K562 (cell line): ENCODE measurements at regions not wholly inside any gene's neighbourhood (a gene's known extent, or its start where the extent isn't known, plus 50 kb on each side); places are given as distances from the start of the nearest gene placed in this dataset.

Experiments used
- ATAC-seq: fragments of 200-7000 bp; cut with Tn5 transposase; 3 replicates; pipeline ENCODE4 v1.9.1; 2020; ENCODE audit warnings: moderate library complexity
- BruUV-seq: library from RNA; stranded (reverse); fragments of 400-500 nt; replicated peaks from 2 replicates; lab custom pipeline; 2021; lab: Mats Ljungman, UMichigan
- CTCF ChIA-PET: fragments of 300-600 bp; formaldehyde crosslinking; extraction: SDS; loops from one replicate; lab custom pipeline; 2021; ENCODE audit warnings: low intra/inter-chr PET ratio; lab: Yijun Ruan, JAX
- POLR2A ChIA-PET: fragments of 300-600, 350-650 bp; sonication (Branson Sonifier 250); formaldehyde crosslinking; extraction: SDS; loops from one replicate; lab custom pipeline; 2021; ENCODE audit warnings: antibody characterized with exemption, inconsistent platforms; lab: Yijun Ruan, JAX
- DNase-seq, 4 experiments: peaks; one replicate each; pipeline versions ENCODE4 v3.0.0 to v3.0.0-alpha.2; 2011 to 2018; ENCODE audit warnings: low spot score in 3 of 4, mixed read lengths in 3 of 4; ENCODE audit errors: extremely low read depth in 1 of 4
- FAIRE-seq: peaks from 2 replicates; lab custom pipeline; 2011; peaks lifted over from hg19 to GRCh38; lab: Jason Lieb, UNC
- H2AFZ ChIP-seq: 2 replicates; pipeline ENCODE4 v1.6.0; 2011; ENCODE audit warnings: low read depth, low read length, control low read depth, inconsistent platforms
- H3K27ac ChIP-seq: fragments of 200-600 bp; 3 replicates; pipeline ENCODE4 v1.8.0; 2011; ENCODE audit warnings: low read depth, mild to moderate bottlenecking, control low read depth, inconsistent platforms, low read length, moderate library complexity, mixed read lengths; ENCODE audit errors: extremely low read depth
- H3K27me3 ChIP-seq, 2 experiments: fragments of 300-600 bp in 1 of 2; 2 replicates in 1 of 2; 3 replicates in 1 of 2; pipeline versions ENCODE4 v1.6.0 to v1.8.0; 2011; ENCODE audit warnings: inconsistent platforms in 2 of 2, low read length in 2 of 2, mild to moderate bottlenecking in 1 of 2, mixed read lengths in 1 of 2, moderate library complexity in 1 of 2; ENCODE audit not compliant: control insufficient read depth in 2 of 2, insufficient read depth in 2 of 2
- H3K36me3 ChIP-seq: fragments of 300-600 bp; 3 replicates; pipeline ENCODE4 v1.8.0; 2011; ENCODE audit warnings: mild to moderate bottlenecking, low read length, inconsistent platforms; ENCODE audit not compliant: control insufficient read depth, insufficient read depth
- H3K4me1 ChIP-seq, 2 experiments: fragments of 200-600 bp in 1 of 2; replicated peaks in 1 of 2; 2 replicates in 1 of 2; 3 replicates in 1 of 2; pipeline versions ENCODE4 v1.5.1 to v1.8.0; 2011; ENCODE audit warnings: inconsistent platforms in 2 of 2, low read length in 2 of 2, mild to moderate bottlenecking in 1 of 2, mixed read lengths in 1 of 2, moderate library complexity in 1 of 2; ENCODE audit not compliant: control insufficient read depth in 2 of 2, insufficient read depth in 2 of 2
- H3K4me2 ChIP-seq: 2 replicates; pipeline ENCODE4 v1.6.1; 2011; ENCODE audit warnings: low read length, control low read depth, inconsistent platforms, mixed read lengths; ENCODE audit not compliant: insufficient read depth
- H3K4me3 ChIP-seq: fragments of 200-600 bp; sonication (generic), shearing (Covaris generic); 2 replicates; pipeline ENCODE4 v1.5.1; 2016; ENCODE audit warnings: control low read depth, inconsistent platforms
- H3K79me2 ChIP-seq: fragments of 200-600 bp; 3 replicates; pipeline ENCODE4 v1.8.0; 2011; ENCODE audit warnings: low read length, inconsistent platforms; ENCODE audit not compliant: control insufficient read depth, insufficient read depth
- H3K9ac ChIP-seq, 2 experiments: 2 replicates each; pipeline versions ENCODE4 v1.6.0 to v1.6.1; 2011; ENCODE audit warnings: low read depth in 2 of 2, low read length in 2 of 2, control low read depth in 1 of 2, inconsistent platforms in 1 of 2, mild to moderate bottlenecking in 1 of 2, mixed read lengths in 1 of 2; ENCODE audit not compliant: insufficient read depth in 1 of 2
- H3K9me1 ChIP-seq: one replicate; pipeline ENCODE4 v1.6.0; 2011; ENCODE audit warnings: inconsistent platforms, mild to moderate bottlenecking, low read length, moderate library complexity; ENCODE audit not compliant: control insufficient read depth, insufficient read depth
- H3K9me3 ChIP-seq: replicated peaks from 2 replicates; pipeline ENCODE4 v1.5.1; 2011; ENCODE audit warnings: low read depth, low read length, inconsistent platforms; ENCODE audit not compliant: control insufficient read depth, insufficient read depth
- H4K20me1 ChIP-seq: replicated peaks from 2 replicates; pipeline ENCODE4 v1.6.1; 2011; ENCODE audit warnings: low read length, inconsistent platforms, mixed read lengths; ENCODE audit not compliant: control insufficient read depth, insufficient read depth
- EP300 ChIP-seq: IDR thresholded peaks from 2 replicates; pipeline ENCODE4 v1.6.1; 2012; ENCODE audit warnings: low read length, improper control_type of control experiment
- FOXM1 ChIP-seq, 2 experiments: fragments of 450-650 bp in 1 of 2; sonication (generic) in 1 of 2; formaldehyde crosslinking in 1 of 2; IDR thresholded peaks; 2 replicates each; pipeline versions ENCODE4 v1.6.1 to v1.9.0; 2017 to 2022; ENCODE audit warnings: low read depth in 2 of 2, mild to moderate bottlenecking in 2 of 2, missing genetic modification reagents in 1 of 2, moderate library complexity in 1 of 2
- FOXP1 ChIP-seq: sonication (generic); formaldehyde crosslinking; IDR thresholded peaks from 2 replicates; pipeline ENCODE4 v1.8.0; 2022; ENCODE audit warnings: mild to moderate bottlenecking, missing genetic modification reagents
- KAT8 ChIP-seq: fragments of 450-650 bp; IDR thresholded peaks from 2 replicates; pipeline ENCODE4 v1.6.1; 2016; ENCODE audit warnings: low read depth, mild to moderate bottlenecking
- LARP7 ChIP-seq: fragments of 450-650 bp; IDR thresholded peaks from 2 replicates; pipeline ENCODE4 v1.6.1; 2016
- MCM3 ChIP-seq: fragments of 450-650 bp; IDR thresholded peaks from 2 replicates; pipeline ENCODE4 v1.6.1; 2016
- PRPF4 ChIP-seq: fragments of 200-400 bp; formaldehyde crosslinking; IDR thresholded peaks from one replicate; pipeline ENCODE4 v1.6.1; 2017; ENCODE audit warnings: low read length, low read depth, mild to moderate bottlenecking; ENCODE audit not compliant: insufficient read depth, poor library complexity, severe bottlenecking
- RFX7 ChIP-seq: fragments of 250-450 bp; sonication (Bioruptor Pico); IDR thresholded peaks from 2 replicates; pipeline ENCODE4 v1.5.1; 2021; ENCODE audit warnings: mild to moderate bottlenecking
- SLC30A9 ChIP-seq: fragments of 250-450 bp; sonication (Bioruptor Pico); IDR thresholded peaks from 2 replicates; pipeline ENCODE4 v1.8.0; 2022; ENCODE audit warnings: mild to moderate bottlenecking, moderate library complexity
- SRF ChIP-seq, 2 experiments: fragments of 250-450, 450-650 bp in 1 of 2; sonication (Bioruptor Pico) in 1 of 2; sonication (generic) in 1 of 2; formaldehyde crosslinking; IDR thresholded peaks; 2 replicates each; pipeline versions ENCODE4 v1.5.0 to v1.5.1; 2020 to 2022; ENCODE audit warnings: mild to moderate bottlenecking in 1 of 2, missing genetic modification reagents in 1 of 2
- TOE1 ChIP-seq, 2 experiments: fragments of 450-650 bp in 1 of 2; sonication (generic) in 1 of 2; formaldehyde crosslinking in 1 of 2; IDR thresholded peaks; 2 replicates each; pipeline versions ENCODE4 v1.7.1 to v1.8.0; 2016 to 2022; ENCODE audit warnings: borderline replicate concordance in 2 of 2, mild to moderate bottlenecking in 2 of 2, antibody characterized with exemption in 1 of 2, inconsistent platforms in 1 of 2, low read depth in 1 of 2, missing genetic modification reagents in 1 of 2, moderate library complexity in 1 of 2
- ZBTB34 ChIP-seq: fragments of 250-450 bp; sonication (Bioruptor Pico); IDR thresholded peaks from 2 replicates; pipeline ENCODE4 v1.8.0; 2021; ENCODE audit warnings: mild to moderate bottlenecking, moderate library complexity
- ZBTB49 ChIP-seq: sonication (generic); formaldehyde crosslinking; IDR thresholded peaks from 2 replicates; pipeline ENCODE4 v1.8.0; 2022; ENCODE audit warnings: missing genetic modification reagents, mild to moderate bottlenecking, borderline replicate concordance
- ZFP1 ChIP-seq: fragments of 450-650 bp; formaldehyde crosslinking; IDR thresholded peaks from 2 replicates; pipeline ENCODE4 v1.4.0; 2020; ENCODE audit warnings: mild to moderate bottlenecking, mixed read lengths
- ZKSCAN1 ChIP-seq: fragments of 150-350 bp; IDR thresholded peaks from 2 replicates; pipeline ENCODE4 v1.6.1; 2016; ENCODE audit warnings: low read depth, low read length
- ZNF239 ChIP-seq: fragments of 250-450 bp; sonication (Bioruptor Pico); IDR thresholded peaks from 2 replicates; pipeline ENCODE4 v1.4.0; 2020; ENCODE audit warnings: mild to moderate bottlenecking
- WGBS: fragments of 100-300 bp; shearing (Covaris generic); methylation state at CpG from one replicate; pipeline ENCODE4 v1.1.6; 2016; ENCODE audit warnings: low coverage, mixed read lengths; ENCODE audit not compliant: insufficient coverage; ENCODE audit errors: missing lambda C conversion rate; 5-methylcytosine and 5-hydroxymethylcytosine counted together
- in situ Hi-C: fragments of 300-500 bp; cut with MboI; formaldehyde crosslinking; loops from 4 replicates; pipeline ENCODE4 v1.15.0; 2018; ENCODE audit warnings: inconsistent platforms, mixed read lengths
- intact Hi-C: fragments of 100-400 bp; cut with micrococcal nuclease; formaldehyde crosslinking; loops from 2 replicates; pipeline ENCODE4 v1.14.2; 2022
- TF ChIP-seq, protein P1 (sequence below), 2 experiments: fragments of 450-650 bp in 1 of 2; sonication (generic) in 1 of 2; formaldehyde crosslinking; conservative IDR thresholded peaks; 2 replicates each; pipeline versions ENCODE4 v1.4.0 to v1.8.1; 2020 to 2022; ENCODE audit warnings: mild to moderate bottlenecking in 1 of 2, missing genetic modification reagents in 1 of 2
- TF ChIP-seq, protein P2 (sequence below): sonication (generic); formaldehyde crosslinking; IDR thresholded peaks from 2 replicates; pipeline ENCODE4 v1.8.1; 2023; ENCODE audit warnings: mild to moderate bottlenecking, missing genetic modification reagents, moderate library complexity

GRCh38 chr2:16000642-16001041 is 60.3 kb downstream of the MYCN start:
- intact Hi-C loops (no loop called here), in situ Hi-C loops (no loop called here)
- FAIRE-seq = no peak
- Histone ChIP-seq H3K79me2 (no peaks in the 10 kb centered on the region), H3K9me3 (no peaks in the 10 kb centered on the region), H4K20me1 (no peaks in the 10 kb centered on the region), H3K27ac (no peak overlapping the region), H3K9me1 (no peaks in the 10 kb centered on the region), H3K9ac (no peak overlapping the region), H3K4me1 (no peaks in the 10 kb centered on the region), H3K4me2 (no peak overlapping the region), H2AFZ (no peak overlapping the region), H3K36me3 (no peaks in the 10 kb centered on the region), H3K4me3 (no peak overlapping the region), H3K27me3 (peaks cover 2 to 9% of the 10 kb centered on the region in 2 experiments; a peak in 4 of 5 replicates)
- DNase-seq = no peak
- ATAC-seq = no peak
- ChIA-PET POLR2A (interaction anchor here (0.8 to 1.8 kb wide), 2 partner anchors 11 to 18 kb away, joined by 3 to 5 read pairs; no protein-coding TSS in a partner anchor), CTCF (no interaction called here)
- 2% methylated on average over 6 of the region's 6 CpGs for WGBS
- no TSS peak for BruUV-seq
- no peak for TF ChIP-seq KAT8
- TF ChIP-seq PRPF4 = no peak
- TF ChIP-seq FOXP1 (CRISPR knock-in tag) = no peak
- no peak for TF ChIP-seq TOE1 (IDR thresholded peaks at IDR 0.05; ENCODE audit: borderline replicate concordance)
- TF ChIP-seq TOE1 (CRISPR knock-in tag; IDR thresholded peaks at IDR 0.05; ENCODE audit: borderline replicate concordance, low read depth) = no peak
- TF ChIP-seq ZKSCAN1 = no peak
- TF ChIP-seq EP300 = no peak
- TF ChIP-seq SLC30A9 (CRISPR knock-in tag) = no peak
- TF ChIP-seq, protein P1, sequence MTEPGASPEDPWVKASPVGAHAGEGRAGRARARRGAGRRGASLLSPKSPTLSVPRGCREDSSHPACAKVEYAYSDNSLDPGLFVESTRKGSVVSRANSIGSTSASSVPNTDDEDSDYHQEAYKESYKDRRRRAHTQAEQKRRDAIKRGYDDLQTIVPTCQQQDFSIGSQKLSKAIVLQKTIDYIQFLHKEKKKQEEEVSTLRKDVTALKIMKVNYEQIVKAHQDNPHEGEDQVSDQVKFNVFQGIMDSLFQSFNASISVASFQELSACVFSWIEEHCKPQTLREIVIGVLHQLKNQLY (CRISPR knock-in tag; conservative IDR thresholded peaks at IDR 0.05) = no peak
- TF ChIP-seq RFX7 (CRISPR knock-in tag) = no peak
- no peak for TF ChIP-seq LARP7
- TF ChIP-seq FOXM1 (IDR thresholded peaks at IDR 0.05; ENCODE audit: low read depth) = no peak
- no peak for TF ChIP-seq FOXM1 (CRISPR knock-in tag; IDR thresholded peaks at IDR 0.05; ENCODE audit: low read depth)
- TF ChIP-seq MCM3 = no peak
- TF ChIP-seq, protein P2, sequence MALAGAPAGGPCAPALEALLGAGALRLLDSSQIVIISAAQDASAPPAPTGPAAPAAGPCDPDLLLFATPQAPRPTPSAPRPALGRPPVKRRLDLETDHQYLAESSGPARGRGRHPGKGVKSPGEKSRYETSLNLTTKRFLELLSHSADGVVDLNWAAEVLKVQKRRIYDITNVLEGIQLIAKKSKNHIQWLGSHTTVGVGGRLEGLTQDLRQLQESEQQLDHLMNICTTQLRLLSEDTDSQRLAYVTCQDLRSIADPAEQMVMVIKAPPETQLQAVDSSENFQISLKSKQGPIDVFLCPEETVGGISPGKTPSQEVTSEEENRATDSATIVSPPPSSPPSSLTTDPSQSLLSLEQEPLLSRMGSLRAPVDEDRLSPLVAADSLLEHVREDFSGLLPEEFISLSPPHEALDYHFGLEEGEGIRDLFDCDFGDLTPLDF (CRISPR knock-in tag) = no peak
- no peak for TF ChIP-seq ZBTB49
- no peak for TF ChIP-seq ZFP1 (CRISPR knock-in tag)
- TF ChIP-seq SRF (CRISPR knock-in tag; IDR thresholded peaks at IDR 0.05) = no peak
- TF ChIP-seq ZBTB34 (CRISPR knock-in tag) = no peak
- TF ChIP-seq ZNF239 (CRISPR knock-in tag) = no peak
